K562 (cell line): ENCODE measurements at regions not wholly inside any gene's neighbourhood (a gene's known extent, or its start where the extent isn't known, plus 50 kb on each side); places are given as distances from the start of the nearest gene placed in this dataset.

ENCODE experiments used
- ATAC-seq: fragments of 200-7000 bp; cut with Tn5 transposase; 3 replicates; pipeline ENCODE4 v1.9.1; 2020; ENCODE audit warnings: moderate library complexity
- BruUV-seq: library from RNA; stranded (reverse); fragments of 400-500 nt; replicated peaks from 2 replicates; lab custom pipeline; 2021; lab: Mats Ljungman, UMichigan
- CTCF ChIA-PET: fragments of 300-600 bp; formaldehyde crosslinking; extraction: SDS; loops from one replicate; lab custom pipeline; 2021; ENCODE audit warnings: low intra/inter-chr PET ratio; lab: Yijun Ruan, JAX
- POLR2A ChIA-PET: fragments of 300-600, 350-650 bp; sonication (Branson Sonifier 250); formaldehyde crosslinking; extraction: SDS; loops from one replicate; lab custom pipeline; 2021; ENCODE audit warnings: antibody characterized with exemption, inconsistent platforms; lab: Yijun Ruan, JAX
- DNase-seq, 4 experiments: peaks; one replicate each; pipeline versions ENCODE4 v3.0.0 to v3.0.0-alpha.2; 2011 to 2018; ENCODE audit warnings: low spot score in 3 of 4, mixed read lengths in 3 of 4; ENCODE audit errors: extremely low read depth in 1 of 4
- FAIRE-seq: peaks from 2 replicates; lab custom pipeline; 2011; peaks lifted over from hg19 to GRCh38; lab: Jason Lieb, UNC
- H2AFZ ChIP-seq: 2 replicates; pipeline ENCODE4 v1.6.0; 2011; ENCODE audit warnings: low read depth, low read length, control low read depth, inconsistent platforms
- H3K27ac ChIP-seq: fragments of 200-600 bp; 3 replicates; pipeline ENCODE4 v1.8.0; 2011; ENCODE audit warnings: low read depth, mild to moderate bottlenecking, control low read depth, inconsistent platforms, low read length, moderate library complexity, mixed read lengths; ENCODE audit errors: extremely low read depth
- H3K27me3 ChIP-seq, 2 experiments: fragments of 300-600 bp in 1 of 2; 2 replicates in 1 of 2; 3 replicates in 1 of 2; pipeline versions ENCODE4 v1.6.0 to v1.8.0; 2011; ENCODE audit warnings: inconsistent platforms in 2 of 2, low read length in 2 of 2, mild to moderate bottlenecking in 1 of 2, mixed read lengths in 1 of 2, moderate library complexity in 1 of 2; ENCODE audit not compliant: control insufficient read depth in 2 of 2, insufficient read depth in 2 of 2
- H3K36me3 ChIP-seq: fragments of 300-600 bp; 3 replicates; pipeline ENCODE4 v1.8.0; 2011; ENCODE audit warnings: mild to moderate bottlenecking, low read length, inconsistent platforms; ENCODE audit not compliant: control insufficient read depth, insufficient read depth
- H3K4me1 ChIP-seq, 2 experiments: fragments of 200-600 bp in 1 of 2; replicated peaks in 1 of 2; 2 replicates in 1 of 2; 3 replicates in 1 of 2; pipeline versions ENCODE4 v1.5.1 to v1.8.0; 2011; ENCODE audit warnings: inconsistent platforms in 2 of 2, low read length in 2 of 2, mild to moderate bottlenecking in 1 of 2, mixed read lengths in 1 of 2, moderate library complexity in 1 of 2; ENCODE audit not compliant: control insufficient read depth in 2 of 2, insufficient read depth in 2 of 2
- H3K4me2 ChIP-seq: 2 replicates; pipeline ENCODE4 v1.6.1; 2011; ENCODE audit warnings: low read length, control low read depth, inconsistent platforms, mixed read lengths; ENCODE audit not compliant: insufficient read depth
- H3K4me3 ChIP-seq: fragments of 200-600 bp; sonication (generic), shearing (Covaris generic); 2 replicates; pipeline ENCODE4 v1.5.1; 2016; ENCODE audit warnings: control low read depth, inconsistent platforms
- H3K79me2 ChIP-seq: fragments of 200-600 bp; 3 replicates; pipeline ENCODE4 v1.8.0; 2011; ENCODE audit warnings: low read length, inconsistent platforms; ENCODE audit not compliant: control insufficient read depth, insufficient read depth
- H3K9ac ChIP-seq, 2 experiments: 2 replicates each; pipeline versions ENCODE4 v1.6.0 to v1.6.1; 2011; ENCODE audit warnings: low read depth in 2 of 2, low read length in 2 of 2, control low read depth in 1 of 2, inconsistent platforms in 1 of 2, mild to moderate bottlenecking in 1 of 2, mixed read lengths in 1 of 2; ENCODE audit not compliant: insufficient read depth in 1 of 2
- H3K9me1 ChIP-seq: one replicate; pipeline ENCODE4 v1.6.0; 2011; ENCODE audit warnings: inconsistent platforms, mild to moderate bottlenecking, low read length, moderate library complexity; ENCODE audit not compliant: control insufficient read depth, insufficient read depth
- H3K9me3 ChIP-seq: replicated peaks from 2 replicates; pipeline ENCODE4 v1.5.1; 2011; ENCODE audit warnings: low read depth, low read length, inconsistent platforms; ENCODE audit not compliant: control insufficient read depth, insufficient read depth
- H4K20me1 ChIP-seq: replicated peaks from 2 replicates; pipeline ENCODE4 v1.6.1; 2011; ENCODE audit warnings: low read length, inconsistent platforms, mixed read lengths; ENCODE audit not compliant: control insufficient read depth, insufficient read depth
- ELF1 ChIP-seq: fragments of 200-800 bp; sonication (Bioruptor generic); IDR thresholded peaks from 2 replicates; pipeline ENCODE4 v1.6.1; 2016; ENCODE audit warnings: missing genetic modification characterization, missing compliant biosample characterization
- KLF13 ChIP-seq: fragments of 450-650 bp; IDR thresholded peaks from 2 replicates; pipeline ENCODE4 v1.6.1; 2016; ENCODE audit warnings: missing genetic modification characterization, low read depth, mild to moderate bottlenecking, missing compliant biosample characterization, moderate library complexity, borderline replicate concordance
- MBD2 ChIP-seq: sonication (generic); IDR thresholded peaks from 2 replicates; pipeline ENCODE4 v1.6.1; 2016; ENCODE audit warnings: low read depth, borderline replicate concordance
- MTF1 ChIP-seq: fragments of 250-450 bp; sonication (Bioruptor Pico); IDR thresholded peaks from 2 replicates; pipeline ENCODE4 v1.9.0; 2021; ENCODE audit warnings: moderate library complexity, mild to moderate bottlenecking, inconsistent platforms, borderline replicate concordance
- ZNF583 ChIP-seq: fragments of 250-450 bp; sonication (Bioruptor Pico); IDR thresholded peaks from 2 replicates; pipeline ENCODE4 v1.4.0; 2020
- ZNF696 ChIP-seq: fragments of 250-450 bp; sonication (Bioruptor Pico); conservative IDR thresholded peaks from 2 replicates; pipeline ENCODE4 v1.4.0; 2020; ENCODE audit warnings: mild to moderate bottlenecking, moderate library complexity
- WGBS: fragments of 100-300 bp; shearing (Covaris generic); methylation state at CpG from one replicate; pipeline ENCODE4 v1.1.6; 2016; ENCODE audit warnings: low coverage, mixed read lengths; ENCODE audit not compliant: insufficient coverage; ENCODE audit errors: missing lambda C conversion rate; 5-methylcytosine and 5-hydroxymethylcytosine counted together
- in situ Hi-C: fragments of 300-500 bp; cut with MboI; formaldehyde crosslinking; loops from 4 replicates; pipeline ENCODE4 v1.15.0; 2018; ENCODE audit warnings: inconsistent platforms, mixed read lengths
- intact Hi-C: fragments of 100-400 bp; cut with micrococcal nuclease; formaldehyde crosslinking; loops from 2 replicates; pipeline ENCODE4 v1.14.2; 2022
- TF ChIP-seq, protein P1 (sequence below), 2 experiments: IDR thresholded peaks; 2 replicates each; pipeline ENCODE4 v1.6.1; 2011; ENCODE audit warnings: borderline replicate concordance in 1 of 2, control low read depth in 1 of 2, low read depth in 1 of 2, low read length in 1 of 2, mild to moderate bottlenecking in 1 of 2, mixed read lengths in 1 of 2, moderate library complexity in 1 of 2; ENCODE audit not compliant: insufficient read depth in 1 of 2, insufficient read length in 1 of 2, poor library complexity in 1 of 2, severe bottlenecking in 1 of 2; ENCODE audit errors: extremely low read depth in 1 of 2
- TF ChIP-seq, protein P2 (sequence below): sonication (generic); formaldehyde crosslinking; IDR thresholded peaks from 2 replicates; pipeline ENCODE4 v1.8.0; 2022; ENCODE audit warnings: mild to moderate bottlenecking, low read depth, missing genetic modification reagents
- TF ChIP-seq, protein P3 (sequence below), 2 experiments: fragments of 250-450 bp in 1 of 2; fragments of 450-650 bp in 1 of 2; sonication (Bioruptor Pico) in 1 of 2; IDR thresholded peaks; 2 replicates each; pipeline versions ENCODE4 v1.6.1 to v1.8.0; 2016 to 2021; ENCODE audit warnings: mild to moderate bottlenecking in 2 of 2, moderate library complexity in 2 of 2, missing compliant biosample characterization in 1 of 2, missing genetic modification characterization in 1 of 2

DNA sequence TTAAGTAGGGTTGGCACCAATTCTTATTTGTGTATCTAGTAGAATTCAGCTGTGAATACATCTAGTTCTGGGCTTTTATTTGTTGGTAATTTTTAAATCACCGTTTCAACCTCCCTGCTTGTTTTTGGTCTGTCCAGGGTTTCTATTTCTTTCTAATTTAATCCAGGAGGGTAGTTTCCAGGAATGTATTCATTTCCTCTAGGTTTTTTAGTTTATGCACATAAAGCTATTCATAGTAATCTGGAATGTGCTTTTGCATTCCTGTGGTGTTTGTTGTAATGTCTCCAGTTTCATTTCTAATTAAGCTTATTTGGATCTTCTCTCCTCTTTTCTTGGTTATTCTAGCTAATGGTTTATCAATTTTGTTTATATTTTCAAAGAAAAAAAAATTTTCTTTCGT lies 1361.8 kb upstream of the DDX18 start:
- no peak overlapping the region for H3K4me2 ChIP-seq
- no peaks in the 10 kb centered on the region for H3K79me2 ChIP-seq
- DNase-seq (no peak), FAIRE-seq (no peak), ATAC-seq (no peak)
- in situ Hi-C loops, result no loop called here
- POLR2A ChIA-PET, result interaction anchor here (0.6 kb wide), 1 partner anchor 38 kb away, joined by 4 read pairs; no protein-coding TSS in a partner anchor
- no peaks in the 10 kb centered on the region for H3K4me1 ChIP-seq
- no peaks in the 10 kb centered on the region for H3K36me3 ChIP-seq
- CTCF ChIA-PET, result no interaction called here
- H3K9me3 ChIP-seq, result no peaks in the 10 kb centered on the region
- TF ChIP-seq, protein P1, sequence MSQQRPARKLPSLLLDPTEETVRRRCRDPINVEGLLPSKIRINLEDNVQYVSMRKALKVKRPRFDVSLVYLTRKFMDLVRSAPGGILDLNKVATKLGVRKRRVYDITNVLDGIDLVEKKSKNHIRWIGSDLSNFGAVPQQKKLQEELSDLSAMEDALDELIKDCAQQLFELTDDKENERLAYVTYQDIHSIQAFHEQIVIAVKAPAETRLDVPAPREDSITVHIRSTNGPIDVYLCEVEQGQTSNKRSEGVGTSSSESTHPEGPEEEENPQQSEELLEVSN (IDR thresholded peaks at IDR 0.05; ENCODE audit: borderline replicate concordance in 1 of 2, extremely low read depth in 1 of 2, insufficient read depth in 1 of 2, insufficient read length in 1 of 2, low read depth in 1 of 2, low read length in 1 of 2, poor library complexity in 1 of 2, severe bottlenecking in 1 of 2), result no peak
- TF ChIP-seq MBD2 (no peak), KLF13 (tag) (no peak), ZNF696 (CRISPR knock-in tag) (no peak), ELF1 (tag) (no peak), ZNF583 (CRISPR knock-in tag) (no peak), MTF1 (CRISPR knock-in tag) (no peak)
- TF ChIP-seq, protein P2, sequence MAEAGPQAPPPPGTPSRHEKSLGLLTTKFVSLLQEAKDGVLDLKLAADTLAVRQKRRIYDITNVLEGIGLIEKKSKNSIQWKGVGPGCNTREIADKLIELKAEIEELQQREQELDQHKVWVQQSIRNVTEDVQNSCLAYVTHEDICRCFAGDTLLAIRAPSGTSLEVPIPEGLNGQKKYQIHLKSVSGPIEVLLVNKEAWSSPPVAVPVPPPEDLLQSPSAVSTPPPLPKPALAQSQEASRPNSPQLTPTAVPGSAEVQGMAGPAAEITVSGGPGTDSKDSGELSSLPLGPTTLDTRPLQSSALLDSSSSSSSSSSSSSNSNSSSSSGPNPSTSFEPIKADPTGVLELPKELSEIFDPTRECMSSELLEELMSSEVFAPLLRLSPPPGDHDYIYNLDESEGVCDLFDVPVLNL (CRISPR knock-in tag), result no peak
- TF ChIP-seq, protein P3, sequence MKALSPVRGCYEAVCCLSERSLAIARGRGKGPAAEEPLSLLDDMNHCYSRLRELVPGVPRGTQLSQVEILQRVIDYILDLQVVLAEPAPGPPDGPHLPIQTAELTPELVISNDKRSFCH (CRISPR knock-in tag; IDR thresholded peaks at IDR 0.05), result no peak
- TF ChIP-seq, protein P3 (tag; IDR thresholded peaks at IDR 0.05), result no peak
- no peaks in the 10 kb centered on the region for H4K20me1 ChIP-seq
- WGBS, result 0% methylated on average over 2 of the region's 2 CpGs
- no peak overlapping the region for H3K4me3 ChIP-seq
- BruUV-seq, result no TSS peak
- no peaks in the 10 kb centered on the region for H3K27me3 ChIP-seq
- no peak overlapping the region for H3K9ac ChIP-seq
- H3K27ac ChIP-seq, result no peak overlapping the region
- H2AFZ ChIP-seq, result no peak overlapping the region
- H3K9me1 ChIP-seq, result no peaks in the 10 kb centered on the region
- intact Hi-C loops, result no loop called here
